ENCODE measurements at regions not wholly inside any gene's neighbourhood (a gene's known extent, or its start where the extent isn't known, plus 50 kb on each side); places are given as distances from the start of the nearest gene placed in this dataset.

GRCh38 chr15:69991551-69991980 lies 106.2 kb downstream of the TLE3 start:
- TF ChIP-seq POLR2A (IDR thresholded peaks at IDR 0.05; ENCODE audit: low read length) (no peak), GATA1 (IDR thresholded peaks at IDR 0.05; ENCODE audit: low read depth, low read length) (no peak)
